K562 (cell line): ENCODE measurements at regions not wholly inside any gene's neighbourhood (a gene's known extent, or its start where the extent isn't known, plus 50 kb on each side); places are given as distances from the start of the nearest gene placed in this dataset.

Experiments
- ATAC-seq: fragments of 200-7000 bp; cut with Tn5 transposase; 3 replicates; pipeline ENCODE4 v1.9.1; 2020; ENCODE audit warnings: moderate library complexity
- BruUV-seq: library from RNA; stranded (reverse); fragments of 400-500 nt; replicated peaks from 2 replicates; lab custom pipeline; 2021; lab: Mats Ljungman, UMichigan
- CTCF ChIA-PET: fragments of 300-600 bp; formaldehyde crosslinking; extraction: SDS; loops from one replicate; lab custom pipeline; 2021; ENCODE audit warnings: low intra/inter-chr PET ratio; lab: Yijun Ruan, JAX
- POLR2A ChIA-PET: fragments of 300-600, 350-650 bp; sonication (Branson Sonifier 250); formaldehyde crosslinking; extraction: SDS; loops from one replicate; lab custom pipeline; 2021; ENCODE audit warnings: antibody characterized with exemption, inconsistent platforms; lab: Yijun Ruan, JAX
- DNase-seq, 4 experiments: peaks; one replicate each; pipeline versions ENCODE4 v3.0.0 to v3.0.0-alpha.2; 2011 to 2018; ENCODE audit warnings: low spot score in 3 of 4, mixed read lengths in 3 of 4; ENCODE audit errors: extremely low read depth in 1 of 4
- FAIRE-seq: peaks from 2 replicates; lab custom pipeline; 2011; peaks lifted over from hg19 to GRCh38; lab: Jason Lieb, UNC
- H2AFZ ChIP-seq: 2 replicates; pipeline ENCODE4 v1.6.0; 2011; ENCODE audit warnings: low read depth, low read length, control low read depth, inconsistent platforms
- H3K27ac ChIP-seq: fragments of 200-600 bp; 3 replicates; pipeline ENCODE4 v1.8.0; 2011; ENCODE audit warnings: low read depth, mild to moderate bottlenecking, control low read depth, inconsistent platforms, low read length, moderate library complexity, mixed read lengths; ENCODE audit errors: extremely low read depth
- H3K27me3 ChIP-seq, 2 experiments: fragments of 300-600 bp in 1 of 2; 2 replicates in 1 of 2; 3 replicates in 1 of 2; pipeline versions ENCODE4 v1.6.0 to v1.8.0; 2011; ENCODE audit warnings: inconsistent platforms in 2 of 2, low read length in 2 of 2, mild to moderate bottlenecking in 1 of 2, mixed read lengths in 1 of 2, moderate library complexity in 1 of 2; ENCODE audit not compliant: control insufficient read depth in 2 of 2, insufficient read depth in 2 of 2
- H3K36me3 ChIP-seq: fragments of 300-600 bp; 3 replicates; pipeline ENCODE4 v1.8.0; 2011; ENCODE audit warnings: mild to moderate bottlenecking, low read length, inconsistent platforms; ENCODE audit not compliant: control insufficient read depth, insufficient read depth
- H3K4me1 ChIP-seq, 2 experiments: fragments of 200-600 bp in 1 of 2; replicated peaks in 1 of 2; 2 replicates in 1 of 2; 3 replicates in 1 of 2; pipeline versions ENCODE4 v1.5.1 to v1.8.0; 2011; ENCODE audit warnings: inconsistent platforms in 2 of 2, low read length in 2 of 2, mild to moderate bottlenecking in 1 of 2, mixed read lengths in 1 of 2, moderate library complexity in 1 of 2; ENCODE audit not compliant: control insufficient read depth in 2 of 2, insufficient read depth in 2 of 2
- H3K4me2 ChIP-seq: 2 replicates; pipeline ENCODE4 v1.6.1; 2011; ENCODE audit warnings: low read length, control low read depth, inconsistent platforms, mixed read lengths; ENCODE audit not compliant: insufficient read depth
- H3K4me3 ChIP-seq: fragments of 200-600 bp; sonication (generic), shearing (Covaris generic); 2 replicates; pipeline ENCODE4 v1.5.1; 2016; ENCODE audit warnings: control low read depth, inconsistent platforms
- H3K79me2 ChIP-seq: fragments of 200-600 bp; 3 replicates; pipeline ENCODE4 v1.8.0; 2011; ENCODE audit warnings: low read length, inconsistent platforms; ENCODE audit not compliant: control insufficient read depth, insufficient read depth
- H3K9ac ChIP-seq, 2 experiments: 2 replicates each; pipeline versions ENCODE4 v1.6.0 to v1.6.1; 2011; ENCODE audit warnings: low read depth in 2 of 2, low read length in 2 of 2, control low read depth in 1 of 2, inconsistent platforms in 1 of 2, mild to moderate bottlenecking in 1 of 2, mixed read lengths in 1 of 2; ENCODE audit not compliant: insufficient read depth in 1 of 2
- H3K9me1 ChIP-seq: one replicate; pipeline ENCODE4 v1.6.0; 2011; ENCODE audit warnings: inconsistent platforms, mild to moderate bottlenecking, low read length, moderate library complexity; ENCODE audit not compliant: control insufficient read depth, insufficient read depth
- H3K9me3 ChIP-seq: replicated peaks from 2 replicates; pipeline ENCODE4 v1.5.1; 2011; ENCODE audit warnings: low read depth, low read length, inconsistent platforms; ENCODE audit not compliant: control insufficient read depth, insufficient read depth
- H4K20me1 ChIP-seq: replicated peaks from 2 replicates; pipeline ENCODE4 v1.6.1; 2011; ENCODE audit warnings: low read length, inconsistent platforms, mixed read lengths; ENCODE audit not compliant: control insufficient read depth, insufficient read depth
- BCL6 ChIP-seq: fragments of 250-450 bp; sonication (Bioruptor Pico); IDR thresholded peaks from 2 replicates; pipeline ENCODE4 v1.4.0; 2020
- CCAR2 ChIP-seq: fragments of 200-400 bp; formaldehyde crosslinking; IDR thresholded peaks from 2 replicates; pipeline ENCODE4 v1.6.1; 2017; ENCODE audit warnings: mild to moderate bottlenecking, low read depth, low read length
- EWSR1 ChIP-seq: fragments of 450-650 bp; IDR thresholded peaks from 2 replicates; pipeline ENCODE4 v1.6.1; 2018; ENCODE audit warnings: borderline replicate concordance, mild to moderate bottlenecking, low read depth, moderate library complexity; ENCODE audit not compliant: partially characterized antibody
- GATAD2A ChIP-seq: fragments of 450-650 bp; IDR thresholded peaks from 2 replicates; pipeline ENCODE4 v1.6.1; 2017
- GTF2E2 ChIP-seq: fragments of 200-800 bp; sonication (Bioruptor generic); IDR thresholded peaks from 2 replicates; pipeline ENCODE4 v1.6.1; 2016; ENCODE audit warnings: missing genetic modification characterization, missing compliant biosample characterization
- HLTF ChIP-seq: fragments of 450-650 bp; IDR thresholded peaks from 2 replicates; pipeline ENCODE4 v1.6.1; 2016
- MAFF ChIP-seq: IDR thresholded peaks from 2 replicates; pipeline ENCODE4 v1.6.1; 2012; ENCODE audit warnings: low read length, improper control_type of control experiment
- MEIS2 ChIP-seq: fragments of 450-650 bp; IDR thresholded peaks from 2 replicates; pipeline ENCODE4 v1.6.1; 2014; ENCODE audit warnings: mild to moderate bottlenecking; ENCODE audit not compliant: partially characterized antibody
- NFE2L1 ChIP-seq: fragments of 450-650 bp; IDR thresholded peaks from 2 replicates; pipeline ENCODE4 v1.6.1; 2016; ENCODE audit warnings: missing genetic modification characterization, low read depth, mild to moderate bottlenecking, missing compliant biosample characterization, moderate library complexity, borderline replicate concordance
- NR1H2 ChIP-seq: sonication (generic); formaldehyde crosslinking; IDR thresholded peaks from 2 replicates; pipeline ENCODE4 v1.4.0; 2020; ENCODE audit warnings: mild to moderate bottlenecking, missing genetic modification reagents
- SMC3 ChIP-seq: conservative IDR thresholded peaks from 2 replicates; pipeline ENCODE4 v1.6.1; 2011; ENCODE audit warnings: low read depth, low read length, improper control_type of control experiment; ENCODE audit not compliant: insufficient read depth
- TFAM ChIP-seq: fragments of 250-450 bp; sonication (Bioruptor Pico); conservative IDR thresholded peaks from 2 replicates; pipeline ENCODE4 v1.5.0; 2021; ENCODE audit warnings: mild to moderate bottlenecking, moderate library complexity
- ZNF282 ChIP-seq: sonication (generic); formaldehyde crosslinking; IDR thresholded peaks from 2 replicates; pipeline ENCODE4 v1.8.1; 2023; ENCODE audit warnings: missing genetic modification reagents
- ZNF445 ChIP-seq: fragments of 250-450 bp; sonication (Bioruptor Pico); IDR thresholded peaks from 2 replicates; pipeline ENCODE4 v1.4.0; 2020; ENCODE audit warnings: low read depth, mild to moderate bottlenecking, moderate library complexity
- ZNF57 ChIP-seq: fragments of 450-650 bp; formaldehyde crosslinking; IDR thresholded peaks from 2 replicates; pipeline ENCODE4 v1.4.0; 2020; ENCODE audit warnings: mild to moderate bottlenecking, moderate library complexity
- ZNF668 ChIP-seq: fragments of 250-450 bp; sonication (Bioruptor Pico); IDR thresholded peaks from 2 replicates; pipeline ENCODE4 v1.8.0; 2022; ENCODE audit warnings: mild to moderate bottlenecking, inconsistent platforms
- ZSCAN32 ChIP-seq: fragments of 450-650 bp; formaldehyde crosslinking; IDR thresholded peaks from 2 replicates; pipeline ENCODE4 v1.4.0; 2020; ENCODE audit warnings: mild to moderate bottlenecking, moderate library complexity
- whole genome bisulfite sequencing: fragments of 100-300 bp; shearing (Covaris generic); methylation state at CpG from one replicate; pipeline ENCODE4 v1.1.6; 2016; ENCODE audit warnings: low coverage, mixed read lengths; ENCODE audit not compliant: insufficient coverage; ENCODE audit errors: missing lambda C conversion rate; 5-methylcytosine and 5-hydroxymethylcytosine counted together
- in situ Hi-C: fragments of 300-500 bp; cut with MboI; formaldehyde crosslinking; loops from 4 replicates; pipeline ENCODE4 v1.15.0; 2018; ENCODE audit warnings: inconsistent platforms, mixed read lengths
- intact Hi-C: fragments of 100-400 bp; cut with micrococcal nuclease; formaldehyde crosslinking; loops from 2 replicates; pipeline ENCODE4 v1.14.2; 2022
- TF ChIP-seq, protein P1 (sequence below): IDR thresholded peaks from 2 replicates; pipeline ENCODE4 v1.6.1; 2011; ENCODE audit warnings: borderline replicate concordance, low read depth, mild to moderate bottlenecking, moderate library complexity, low read length; ENCODE audit not compliant: insufficient read depth, poor library complexity, severe bottlenecking
- TF ChIP-seq, protein P2 (sequence below): fragments of 250-450 bp; sonication (Bioruptor Pico); IDR thresholded peaks from 2 replicates; pipeline ENCODE4 v1.5.0; 2020; ENCODE audit warnings: mild to moderate bottlenecking, borderline replicate concordance

DNA sequence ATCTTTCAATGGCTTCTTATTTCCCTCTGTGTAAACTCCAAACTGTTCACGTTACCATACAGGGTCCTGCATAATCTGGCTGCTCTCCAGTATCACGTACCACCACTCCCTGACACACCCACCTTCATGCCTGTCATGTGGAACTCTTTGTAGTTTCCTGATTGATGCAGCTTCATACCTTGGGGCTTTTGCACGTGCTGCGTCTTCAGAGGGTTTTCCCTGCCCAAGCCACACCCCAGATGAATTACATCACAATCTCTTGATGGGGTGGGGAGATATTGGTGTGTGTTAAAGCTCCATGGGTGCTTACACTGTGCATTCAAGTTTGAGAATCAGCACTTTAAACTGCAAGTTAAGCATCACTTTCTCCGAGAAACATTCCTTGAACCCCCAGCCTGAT, 101.9 kb downstream of the CT47B1 start:
- intact Hi-C loops: loop anchor here (5.0 kb wide), 2 partner anchors 262 to 276 kb away; no protein-coding TSS in a partner anchor

More for the DNA sequence above, 101.9 kb downstream of the CT47B1 start:
- Histone ChIP-seq H2AFZ (no peak overlapping the region), H3K4me1 (no peaks in the 10 kb centered on the region), H3K36me3 (no peaks in the 10 kb centered on the region), H3K9me1 (no peaks in the 10 kb centered on the region), H3K9me3 (no peaks in the 10 kb centered on the region), H4K20me1 (no peaks in the 10 kb centered on the region), H3K27me3 (no peaks in the 10 kb centered on the region), H3K27ac (no peak overlapping the region), H3K79me2 (no peaks in the 10 kb centered on the region), H3K4me2 (no peak overlapping the region), H3K9ac (no peak overlapping the region), H3K4me3 (no peak overlapping the region)
- WGBS: 0% methylated on average over 5 of the region's 5 CpGs
- ATAC-seq: no peak
- FAIRE-seq: no peak
- POLR2A ChIA-PET: no interaction called here
- DNase-seq: no peak
- in situ Hi-C loops: no loop called here
- no TSS peak for BruUV-seq
- CTCF ChIA-PET: no interaction called here
- TF ChIP-seq ZNF445 (CRISPR knock-in tag) (no peak), NFE2L1 (no peak), ZNF282 (CRISPR knock-in tag) (no peak), BCL6 (CRISPR knock-in tag) (no peak), CCAR2 (no peak), NR1H2 (no peak), GTF2E2 (tag) (no peak), ZNF668 (CRISPR knock-in tag) (no peak), HLTF (no peak), TFAM (no peak), MAFF (no peak), GATAD2A (no peak), EWSR1 (no peak), MEIS2 (no peak), ZNF57 (CRISPR knock-in tag) (no peak), ZSCAN32 (CRISPR knock-in tag) (no peak), SMC3 (no peak)
- TF ChIP-seq, protein P1, sequence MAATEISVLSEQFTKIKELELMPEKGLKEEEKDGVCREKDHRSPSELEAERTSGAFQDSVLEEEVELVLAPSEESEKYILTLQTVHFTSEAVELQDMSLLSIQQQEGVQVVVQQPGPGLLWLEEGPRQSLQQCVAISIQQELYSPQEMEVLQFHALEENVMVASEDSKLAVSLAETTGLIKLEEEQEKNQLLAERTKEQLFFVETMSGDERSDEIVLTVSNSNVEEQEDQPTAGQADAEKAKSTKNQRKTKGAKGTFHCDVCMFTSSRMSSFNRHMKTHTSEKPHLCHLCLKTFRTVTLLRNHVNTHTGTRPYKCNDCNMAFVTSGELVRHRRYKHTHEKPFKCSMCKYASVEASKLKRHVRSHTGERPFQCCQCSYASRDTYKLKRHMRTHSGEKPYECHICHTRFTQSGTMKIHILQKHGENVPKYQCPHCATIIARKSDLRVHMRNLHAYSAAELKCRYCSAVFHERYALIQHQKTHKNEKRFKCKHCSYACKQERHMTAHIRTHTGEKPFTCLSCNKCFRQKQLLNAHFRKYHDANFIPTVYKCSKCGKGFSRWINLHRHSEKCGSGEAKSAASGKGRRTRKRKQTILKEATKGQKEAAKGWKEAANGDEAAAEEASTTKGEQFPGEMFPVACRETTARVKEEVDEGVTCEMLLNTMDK: no peak
- TF ChIP-seq, protein P2, sequence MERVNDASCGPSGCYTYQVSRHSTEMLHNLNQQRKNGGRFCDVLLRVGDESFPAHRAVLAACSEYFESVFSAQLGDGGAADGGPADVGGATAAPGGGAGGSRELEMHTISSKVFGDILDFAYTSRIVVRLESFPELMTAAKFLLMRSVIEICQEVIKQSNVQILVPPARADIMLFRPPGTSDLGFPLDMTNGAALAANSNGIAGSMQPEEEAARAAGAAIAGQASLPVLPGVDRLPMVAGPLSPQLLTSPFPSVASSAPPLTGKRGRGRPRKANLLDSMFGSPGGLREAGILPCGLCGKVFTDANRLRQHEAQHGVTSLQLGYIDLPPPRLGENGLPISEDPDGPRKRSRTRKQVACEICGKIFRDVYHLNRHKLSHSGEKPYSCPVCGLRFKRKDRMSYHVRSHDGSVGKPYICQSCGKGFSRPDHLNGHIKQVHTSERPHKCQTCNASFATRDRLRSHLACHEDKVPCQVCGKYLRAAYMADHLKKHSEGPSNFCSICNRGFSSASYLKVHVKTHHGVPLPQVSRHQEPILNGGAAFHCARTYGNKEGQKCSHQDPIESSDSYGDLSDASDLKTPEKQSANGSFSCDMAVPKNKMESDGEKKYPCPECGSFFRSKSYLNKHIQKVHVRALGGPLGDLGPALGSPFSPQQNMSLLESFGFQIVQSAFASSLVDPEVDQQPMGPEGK (CRISPR knock-in tag): no peak
